ENCODE measurements at regions not wholly inside any gene's neighbourhood (a gene's known extent, or its start where the extent isn't known, plus 50 kb on each side); places are given as distances from the start of the nearest gene placed in this dataset.
"Not testable (repeated sequence)": the region's sequence is repeated elsewhere in the genome, so short reads cannot be mapped to it uniquely, and the experiment has no call there.

- DNase-seq (ENCODE audit: low spot score), result no peak
Observed at GRCh38 chr6:164378330-164378729, 931.1 kb downstream of the C6orf118 start.

DNA sequence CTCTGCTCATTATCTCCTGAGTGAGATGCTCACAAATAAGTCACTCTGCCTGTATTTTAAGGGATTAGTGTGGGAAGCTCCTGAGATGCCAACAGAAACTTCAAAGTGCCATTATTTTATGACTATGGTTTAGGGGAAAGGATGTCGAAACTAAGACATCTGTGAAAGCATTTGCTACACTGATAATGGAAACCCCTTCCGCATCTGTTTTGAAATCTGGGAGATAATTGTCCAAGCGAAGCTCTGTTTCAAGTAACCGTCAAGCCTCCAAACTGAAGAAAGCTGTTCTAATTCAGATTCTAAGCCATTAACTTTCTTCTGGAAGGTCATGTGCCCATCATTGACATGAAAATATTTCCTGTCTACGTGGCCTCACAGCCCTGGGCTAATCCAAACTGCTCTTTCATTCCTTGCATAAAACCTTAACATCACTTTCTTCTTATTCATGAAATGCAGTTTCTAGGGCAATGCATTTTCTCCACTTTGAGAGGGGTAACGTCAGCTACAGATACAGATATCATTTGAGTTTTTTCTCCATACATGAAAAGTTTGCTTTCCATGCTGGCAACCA is 932.0 kb downstream of the C6orf118 start:
- DNase-seq (ENCODE audit: low spot score), result no peak

DNA sequence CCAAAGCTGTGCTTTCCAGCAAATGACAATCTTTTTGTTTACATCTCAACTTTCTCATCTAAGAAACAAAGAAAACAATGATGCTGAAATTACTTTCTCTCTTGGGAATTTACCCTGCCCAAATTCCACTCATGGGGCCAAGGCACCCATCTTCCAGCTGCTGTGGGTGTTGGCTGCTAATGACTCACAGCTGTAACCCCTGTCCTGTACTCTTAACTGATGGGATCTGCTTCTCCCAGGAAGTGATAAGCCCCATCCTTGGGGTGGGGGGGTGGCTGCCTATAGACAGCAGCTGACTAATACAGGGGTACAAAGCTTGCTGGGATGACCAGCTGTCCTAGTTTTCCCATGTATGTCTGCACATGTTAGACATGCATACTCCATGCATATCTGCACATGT is 938.6 kb downstream of the C6orf118 start:
- no peak for DNase-seq (ENCODE audit: low spot score)

- no peak for DNase-seq (ENCODE audit: low spot score)
Observed at GRCh38 chr6:164359441-164359840, 944.9 kb downstream of the QKI start.

- DNase-seq (ENCODE audit: low spot score), result no peak
Observed at GRCh38 chr6:164359036-164359435, 944.5 kb downstream of the QKI start.

- DNase-seq (ENCODE audit: low spot score), result no peak
Observed at GRCh38 chr6:164356814-164357213, 942.3 kb downstream of the QKI start.

GRCh38 chr6:164347455-164347854 is 932.9 kb downstream of the QKI start:
- DNase-seq (ENCODE audit: low spot score), result no peak

GRCh38 chr6:164346631-164347030 is 932.1 kb downstream of the QKI start:
- DNase-seq (ENCODE audit: low spot score), result no peak

- DNase-seq (ENCODE audit: low spot score), result no peak
Observed at GRCh38 chr6:164345806-164346496, 931.4 kb downstream of the QKI start.

DNA sequence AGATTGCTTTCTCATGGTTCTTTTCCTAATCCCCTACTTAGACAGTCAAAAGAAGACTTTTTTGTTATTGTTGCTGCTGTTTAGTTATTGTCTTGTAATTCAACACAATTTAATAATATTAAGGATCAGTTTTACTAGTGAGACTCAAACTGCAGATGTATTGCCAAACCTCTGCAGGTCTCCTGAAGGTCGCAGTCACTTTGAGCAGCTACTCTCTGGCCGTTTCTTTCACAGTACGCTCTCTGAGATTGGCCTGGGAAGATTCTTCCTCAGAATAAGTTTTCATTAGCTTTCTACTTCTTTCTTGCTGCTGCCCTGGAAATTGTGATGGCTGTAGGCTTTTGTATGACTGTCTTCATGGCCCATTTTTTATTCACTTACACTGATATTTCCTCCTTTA is 930.8 kb downstream of the QKI start:
- DNase-seq (ENCODE audit: low spot score), result peak; percentile 2

DNA sequence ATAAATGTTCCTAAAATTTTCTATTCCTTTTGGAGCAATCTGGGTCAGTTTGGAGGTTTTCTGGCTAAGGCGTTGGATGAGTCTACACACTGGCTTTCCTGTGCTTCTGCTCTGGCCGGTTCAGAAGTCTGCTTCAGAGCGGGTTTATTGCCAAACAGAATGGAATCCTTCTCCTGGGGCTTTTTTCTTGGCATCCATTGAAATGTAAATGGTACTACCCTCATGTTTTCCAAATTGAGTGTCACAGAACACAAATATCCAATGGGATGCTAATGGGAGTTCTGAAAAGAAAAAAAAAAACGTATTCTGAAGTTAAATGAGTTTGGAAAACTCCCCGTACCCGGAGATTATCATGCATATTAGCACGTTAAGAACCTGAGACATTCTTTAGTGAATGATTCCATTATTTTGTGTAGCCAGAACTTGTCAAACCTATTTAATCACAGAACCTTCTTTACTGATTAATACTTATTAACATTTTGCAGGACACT is 930.3 kb downstream of the QKI start:
- peak; percentile 29 for DNase-seq (ENCODE audit: low spot score)

GRCh38 chr6:164339442-164339841 is 924.9 kb downstream of the QKI start:
- not testable (repeated sequence) for DNase-seq (ENCODE audit: low spot score)

DNA sequence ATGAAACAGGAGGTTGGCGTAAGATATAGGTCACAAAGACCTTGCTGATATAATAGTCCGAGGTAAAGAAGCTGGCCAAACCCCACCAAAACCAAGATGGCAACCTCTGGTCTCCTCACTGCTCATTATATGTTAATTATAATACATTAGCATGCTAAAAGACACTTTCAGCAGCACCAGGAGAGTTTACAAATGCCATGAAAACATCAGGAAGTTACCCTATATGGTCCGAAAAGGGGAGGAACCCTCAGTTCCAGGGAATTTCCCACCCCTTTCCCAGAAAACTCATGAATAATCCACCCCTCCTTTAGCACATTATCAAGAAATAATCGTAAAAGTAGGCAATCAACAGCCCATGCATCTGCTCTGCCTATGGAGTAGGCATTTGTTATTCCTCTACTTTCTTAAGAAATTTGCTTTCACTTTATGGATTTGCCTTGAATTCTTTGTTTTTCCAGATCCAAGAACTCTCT is 923.4 kb downstream of the QKI start:
- no peak for DNase-seq (ENCODE audit: low spot score)

DNA sequence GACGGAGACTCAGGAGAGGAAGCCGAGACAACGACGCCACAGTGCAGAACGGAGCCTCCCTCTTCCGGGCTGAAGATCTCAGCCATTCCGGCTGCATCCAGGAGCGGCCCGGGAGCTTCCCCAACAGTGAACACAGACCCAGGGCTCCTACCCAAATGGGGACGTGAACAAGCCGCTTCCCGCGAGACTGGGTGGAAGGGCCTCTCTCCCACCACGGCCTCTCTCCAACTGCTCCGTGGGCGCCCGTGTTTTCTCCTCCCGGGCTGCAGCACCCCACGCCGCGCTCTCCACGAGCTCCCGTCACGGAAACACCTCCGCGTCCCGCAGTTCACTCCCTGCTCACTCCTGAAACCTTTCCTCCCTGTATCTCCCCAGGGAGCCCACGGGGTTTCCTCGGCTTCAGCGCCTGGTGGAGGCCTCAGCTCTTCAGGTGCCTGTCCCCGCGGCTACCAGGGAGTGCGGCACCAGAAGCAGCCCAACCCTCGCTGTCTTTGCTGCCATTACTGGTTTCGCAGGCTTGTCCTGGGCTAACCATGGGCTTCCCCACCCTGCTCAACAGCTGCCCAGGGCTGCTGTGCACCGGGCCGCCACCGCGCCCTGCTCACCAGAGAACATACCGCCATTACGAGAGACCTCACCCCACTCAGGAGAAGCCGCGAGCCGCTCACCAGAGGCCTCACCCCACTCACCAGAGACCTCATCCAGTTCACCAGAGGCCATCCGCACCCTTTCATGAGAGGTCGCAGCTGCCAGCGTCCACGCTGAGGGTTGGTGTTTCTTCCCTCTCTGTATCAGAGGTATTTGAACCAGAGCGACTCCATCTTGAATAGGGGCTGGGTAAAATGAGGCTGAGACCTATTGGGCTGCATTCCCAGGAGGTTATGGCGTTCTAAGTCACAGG is 922.8 kb downstream of the QKI start:
- no peak for DNase-seq (ENCODE audit: low spot score)

DNA sequence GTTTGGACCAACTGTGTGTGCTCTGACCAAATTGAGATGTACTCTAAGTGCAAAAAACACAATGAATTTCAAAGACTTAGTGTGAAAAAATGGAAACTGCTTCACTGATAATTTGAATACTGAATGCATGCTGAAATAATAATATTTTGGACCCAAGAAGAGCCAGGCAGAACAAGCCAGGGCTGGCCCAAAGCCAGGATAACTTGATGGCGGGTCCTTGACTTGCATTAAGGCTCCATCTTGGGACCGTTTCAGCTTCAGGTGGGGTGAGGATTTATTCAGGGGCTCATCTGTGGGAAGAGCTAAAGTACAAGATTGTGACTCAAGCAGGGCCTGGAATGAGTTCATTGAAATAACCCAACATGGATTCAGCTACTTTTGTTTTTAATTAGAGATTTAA is 921.9 kb downstream of the QKI start:
- DNase-seq (ENCODE audit: low spot score), result no peak

- DNase-seq (ENCODE audit: low spot score), result no peak
Observed at GRCh38 chr6:164331026-164331425, 916.5 kb downstream of the QKI start.

- DNase-seq (ENCODE audit: low spot score), result no peak
Observed at GRCh38 chr6:164325168-164325567, 910.6 kb downstream of the QKI start.

DNA sequence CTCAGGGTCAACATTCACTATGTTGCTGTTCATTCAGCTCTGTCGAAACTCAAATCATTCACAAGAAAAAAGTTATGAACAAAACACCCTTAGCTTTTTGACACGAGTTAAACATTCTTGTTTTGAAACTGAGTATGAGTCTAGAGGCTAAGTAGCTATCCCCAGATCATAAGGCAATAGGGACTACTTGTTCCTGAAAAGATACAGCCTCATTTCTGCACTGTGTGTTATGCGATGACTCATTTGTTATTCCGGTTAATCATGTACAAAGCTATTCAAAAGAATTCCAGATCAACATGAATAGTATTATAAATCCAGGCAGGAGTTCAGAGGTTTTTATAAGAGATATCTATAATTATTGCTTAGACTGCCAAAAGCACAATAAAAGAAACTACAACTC is 908.0 kb downstream of the QKI start:
- no peak for DNase-seq (ENCODE audit: low spot score)

DNA sequence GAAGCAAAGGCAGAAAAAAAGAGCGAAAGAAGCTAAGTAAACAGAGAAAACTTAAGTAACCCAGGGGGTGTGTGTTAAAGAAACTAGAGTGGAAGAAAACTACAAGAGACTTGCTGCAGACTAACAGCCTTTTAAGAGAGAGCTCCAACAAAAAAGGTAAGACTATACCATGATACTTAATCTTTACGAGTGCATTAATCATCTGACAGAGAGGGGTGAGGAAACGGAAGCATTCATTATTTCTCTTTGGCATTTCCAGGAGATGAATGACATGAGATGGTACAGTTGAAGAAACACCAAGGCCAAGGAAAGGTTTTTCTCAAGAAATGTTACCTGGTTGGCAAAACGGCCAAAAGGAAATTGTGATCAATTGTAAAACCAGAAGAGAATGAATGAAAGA is 906.8 kb downstream of the QKI start:
- DNase-seq (ENCODE audit: low spot score), result no peak

DNA sequence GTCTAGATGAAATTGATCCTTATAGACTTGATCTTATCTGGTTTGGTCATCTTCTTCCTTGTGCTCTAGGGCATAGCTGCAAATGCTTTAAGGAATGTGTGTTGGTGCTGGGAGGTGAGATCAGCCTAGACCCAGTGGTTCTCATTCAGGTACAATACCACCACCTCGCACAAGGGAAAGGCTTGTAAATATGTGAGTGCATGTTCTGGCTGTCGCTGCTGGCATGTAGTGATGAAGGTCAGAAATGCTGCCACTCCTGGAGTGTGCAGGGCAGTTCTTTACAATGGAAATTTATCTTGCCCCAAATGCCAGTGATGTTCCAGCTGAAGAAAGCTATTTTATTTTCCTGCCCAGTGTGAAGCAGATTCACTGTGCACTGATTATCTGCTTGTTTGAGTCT is 900.9 kb downstream of the QKI start:
- no peak for DNase-seq (ENCODE audit: low spot score)

GRCh38 chr6:164308339-164308738 is 893.8 kb downstream of the QKI start:
- no peak for DNase-seq (ENCODE audit: low spot score)

- no peak for DNase-seq (ENCODE audit: low spot score)
Observed at GRCh38 chr6:164303102-164303964, 888.8 kb downstream of the QKI start.

All from putamen (tissue), 1 donor.